ENCODE measurements at regions not wholly inside any gene's neighbourhood (a gene's known extent, or its start where the extent isn't known, plus 50 kb on each side); places are given as distances from the start of the nearest gene placed in this dataset.

GRCh38 chr15:79516646-79517045 is 84.5 kb downstream of the MINAR1 start:
- TF ChIP-seq POLR2AphosphoS5 (IDR thresholded peaks at IDR 0.05; ENCODE audit: borderline replicate concordance, low read depth, low read length) (no peak), EZH2 (IDR thresholded peaks at IDR 0.05) (no peak)

Measured in SK-N-MC (cell line).